ENCODE measurements at regions not wholly inside any gene's neighbourhood (a gene's known extent, or its start where the extent isn't known, plus 50 kb on each side); places are given as distances from the start of the nearest gene placed in this dataset.

DNA sequence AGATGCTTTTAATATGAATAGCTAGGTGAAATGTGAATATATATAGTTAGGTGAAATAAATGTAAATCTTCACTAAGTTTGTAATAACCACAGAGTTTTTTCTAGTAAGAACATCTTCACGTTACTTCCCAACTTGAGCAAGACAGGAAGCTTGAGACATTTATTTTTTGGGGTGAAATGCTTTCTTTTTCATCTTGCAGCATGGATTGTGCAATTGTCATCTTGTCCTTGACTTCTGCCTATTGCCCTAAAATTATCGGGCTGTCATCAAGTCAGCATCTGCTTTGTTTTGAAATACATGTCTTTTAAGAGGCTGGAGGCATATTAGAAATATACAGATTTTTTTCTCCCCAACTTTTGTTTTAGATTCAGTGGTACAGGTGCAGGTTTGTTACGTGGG is 433.9 kb downstream of the PCNX1 start:
- no peak overlapping the region for H3K4me3 ChIP-seq
- no peaks in the 10 kb centered on the region for H3K27me3 ChIP-seq
- TF ChIP-seq, protein P1, sequence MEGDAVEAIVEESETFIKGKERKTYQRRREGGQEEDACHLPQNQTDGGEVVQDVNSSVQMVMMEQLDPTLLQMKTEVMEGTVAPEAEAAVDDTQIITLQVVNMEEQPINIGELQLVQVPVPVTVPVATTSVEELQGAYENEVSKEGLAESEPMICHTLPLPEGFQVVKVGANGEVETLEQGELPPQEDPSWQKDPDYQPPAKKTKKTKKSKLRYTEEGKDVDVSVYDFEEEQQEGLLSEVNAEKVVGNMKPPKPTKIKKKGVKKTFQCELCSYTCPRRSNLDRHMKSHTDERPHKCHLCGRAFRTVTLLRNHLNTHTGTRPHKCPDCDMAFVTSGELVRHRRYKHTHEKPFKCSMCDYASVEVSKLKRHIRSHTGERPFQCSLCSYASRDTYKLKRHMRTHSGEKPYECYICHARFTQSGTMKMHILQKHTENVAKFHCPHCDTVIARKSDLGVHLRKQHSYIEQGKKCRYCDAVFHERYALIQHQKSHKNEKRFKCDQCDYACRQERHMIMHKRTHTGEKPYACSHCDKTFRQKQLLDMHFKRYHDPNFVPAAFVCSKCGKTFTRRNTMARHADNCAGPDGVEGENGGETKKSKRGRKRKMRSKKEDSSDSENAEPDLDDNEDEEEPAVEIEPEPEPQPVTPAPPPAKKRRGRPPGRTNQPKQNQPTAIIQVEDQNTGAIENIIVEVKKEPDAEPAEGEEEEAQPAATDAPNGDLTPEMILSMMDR (IDR thresholded peaks at IDR 0.05): no peak
- no peaks in the 10 kb centered on the region for H3K36me3 ChIP-seq
- ATAC-seq (no peak), DNase-seq (no peak)
- intact Hi-C loops (cut with DNase I): no loop called here
- H3K4me1 ChIP-seq: peaks cover 22% of the 10 kb centered on the region
- H3K9me3 ChIP-seq: no peaks in the 10 kb centered on the region
- H3K27ac ChIP-seq: no peak overlapping the region

DNA sequence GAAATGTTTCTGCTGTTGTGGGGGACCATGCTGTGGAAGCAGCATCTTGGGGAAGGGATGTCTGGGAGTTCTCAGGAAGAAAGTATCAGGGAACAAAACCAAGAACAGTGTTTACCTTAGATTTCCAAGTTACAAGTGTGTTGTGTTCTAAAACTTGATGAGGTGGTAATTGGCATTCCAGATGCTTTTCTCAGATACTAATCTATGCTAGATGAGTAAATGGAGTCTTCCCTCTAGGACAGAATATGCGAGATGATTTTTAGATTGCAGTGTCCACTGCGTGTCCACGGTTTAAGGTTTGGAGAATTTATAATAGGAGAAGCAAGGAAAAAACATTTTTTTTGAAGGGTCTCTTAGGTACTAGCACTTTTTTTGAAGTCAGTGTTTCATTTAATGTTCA is 436.5 kb downstream of the PCNX1 start:
- no peaks in the 10 kb centered on the region for H3K9me3 ChIP-seq
- intact Hi-C loops (cut with DNase I): no loop called here
- no peaks in the 10 kb centered on the region for H3K36me3 ChIP-seq
- peaks cover 22% of the 10 kb centered on the region for H3K4me1 ChIP-seq
- no peaks in the 10 kb centered on the region for H3K27me3 ChIP-seq
- H3K27ac ChIP-seq: no peak overlapping the region
- TF ChIP-seq, protein P1 (IDR thresholded peaks at IDR 0.05): no peak
- DNase-seq (no peak), ATAC-seq (no peak)
- no peak overlapping the region for H3K4me3 ChIP-seq

DNA sequence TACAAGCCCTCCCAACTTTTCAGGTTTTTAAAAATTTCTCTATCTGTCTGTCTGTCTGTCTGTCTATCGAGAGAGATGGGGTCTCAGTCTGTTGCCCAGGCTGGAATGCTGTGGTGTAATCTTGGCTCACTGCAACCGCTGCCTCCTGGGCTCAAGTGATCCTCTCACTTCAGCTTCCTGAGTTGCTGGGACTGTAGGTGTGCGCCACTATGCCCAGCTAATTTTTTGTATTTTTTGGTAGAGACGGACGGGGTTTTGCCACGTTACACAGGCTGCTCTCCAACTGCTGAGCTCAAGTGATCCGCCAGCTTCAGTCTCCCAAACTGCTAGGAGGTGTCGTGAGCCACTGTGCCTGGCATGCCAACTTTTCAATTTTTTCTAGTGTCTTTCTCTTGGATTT is 437.2 kb downstream of the PCNX1 start:
- no peaks in the 10 kb centered on the region for H3K9me3 ChIP-seq
- ATAC-seq: peak; percentile 53
- no peaks in the 10 kb centered on the region for H3K36me3 ChIP-seq
- TF ChIP-seq, protein P1 (IDR thresholded peaks at IDR 0.05): no peak
- peaks cover 19% of the 10 kb centered on the region for H3K4me1 ChIP-seq
- no peak for DNase-seq
- no peaks in the 10 kb centered on the region for H3K27me3 ChIP-seq
- intact Hi-C loops (cut with DNase I): no loop called here
- H3K27ac ChIP-seq: no peak overlapping the region
- no peak overlapping the region for H3K4me3 ChIP-seq

DNA sequence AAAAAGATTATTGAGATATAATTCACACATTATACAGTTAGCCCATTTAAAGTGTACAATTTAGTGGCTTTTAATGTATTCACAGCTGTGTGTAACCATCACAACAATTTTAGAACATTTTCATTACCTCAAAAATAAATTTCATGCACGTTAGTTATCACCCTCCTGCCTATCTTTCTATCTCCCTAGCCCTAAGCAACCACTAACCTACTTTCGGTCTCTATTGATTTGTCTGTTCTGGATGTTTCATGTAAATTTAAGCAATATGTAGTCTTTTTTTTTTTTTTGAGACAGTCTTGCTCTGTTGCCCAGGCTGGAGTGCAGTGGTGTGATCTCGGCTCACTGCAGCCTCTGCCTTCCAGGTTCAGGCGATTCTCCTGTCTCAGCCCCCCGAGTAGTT is 439.4 kb downstream of the PCNX1 start:
- Histone ChIP-seq H3K27me3 (no peaks in the 10 kb centered on the region), H3K4me3 (no peak overlapping the region), H3K4me1 (peaks cover 7% of the 10 kb centered on the region), H3K9me3 (no peaks in the 10 kb centered on the region), H3K36me3 (no peaks in the 10 kb centered on the region), H3K27ac (no peak overlapping the region)
- ATAC-seq: no peak
- intact Hi-C loops (cut with DNase I): no loop called here
- TF ChIP-seq, protein P1 (IDR thresholded peaks at IDR 0.05): no peak
- no peak for DNase-seq

DNA sequence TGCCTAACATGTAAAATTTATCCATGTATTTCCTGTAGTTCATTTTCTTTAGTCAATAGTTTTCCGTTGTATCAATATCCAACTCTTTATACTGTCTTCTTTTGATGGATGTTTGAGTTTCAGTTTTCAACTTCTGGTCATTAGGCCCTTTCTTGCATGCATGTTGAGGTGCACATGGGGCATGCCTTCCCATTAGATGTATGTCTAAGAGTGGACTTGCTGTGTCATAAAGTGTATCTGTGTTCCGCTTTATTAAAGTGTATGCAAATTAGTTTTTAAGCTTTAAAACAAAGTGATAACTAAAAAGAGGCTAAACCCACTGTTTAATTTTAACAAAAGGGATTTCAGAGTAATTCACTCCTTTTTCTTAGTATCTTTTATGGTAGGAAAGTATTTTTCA is 441.1 kb downstream of the PCNX1 start:
- ATAC-seq: no peak

DNA sequence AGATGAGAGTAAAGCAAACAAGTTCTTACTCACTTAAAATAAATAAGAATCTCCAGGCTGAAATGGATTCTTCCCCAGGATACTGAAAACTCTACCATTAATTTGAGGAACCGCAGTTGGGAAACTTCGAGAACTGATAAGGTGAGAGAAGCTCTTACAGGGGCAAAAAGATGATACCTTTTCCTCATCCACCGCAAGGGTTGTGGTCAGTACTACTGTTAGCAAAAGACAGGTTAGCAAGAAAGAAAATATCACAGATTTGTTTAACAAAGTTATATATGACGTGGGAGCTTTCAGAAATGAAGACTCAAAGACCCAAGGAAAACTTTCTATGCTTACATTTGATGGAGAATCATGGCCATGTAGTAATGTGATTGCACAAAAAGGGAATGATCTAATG is 441.6 kb downstream of the PCNX1 start:
- no peaks in the 10 kb centered on the region for H3K9me3 ChIP-seq
- intact Hi-C loops (cut with DNase I): no loop called here
- H3K36me3 ChIP-seq: no peaks in the 10 kb centered on the region
- no peak overlapping the region for H3K4me3 ChIP-seq
- no peak for ATAC-seq
- no peak for DNase-seq
- H3K4me1 ChIP-seq: peaks cover 3% of the 10 kb centered on the region
- TF ChIP-seq, protein P1 (IDR thresholded peaks at IDR 0.05): no peak
- H3K27me3 ChIP-seq: no peaks in the 10 kb centered on the region
- H3K27ac ChIP-seq: no peak overlapping the region

More for the DNA sequence above, 441.1 kb downstream of the PCNX1 start:
- no peaks in the 10 kb centered on the region for H3K27me3 ChIP-seq
- no peak overlapping the region for H3K4me3 ChIP-seq
- H3K9me3 ChIP-seq: no peaks in the 10 kb centered on the region
- TF ChIP-seq, protein P1 (IDR thresholded peaks at IDR 0.05): no peak
- H3K4me1 ChIP-seq: peaks cover 7% of the 10 kb centered on the region
- intact Hi-C loops (cut with DNase I): no loop called here
- no peaks in the 10 kb centered on the region for H3K36me3 ChIP-seq
- H3K27ac ChIP-seq: no peak overlapping the region
- no peak for DNase-seq

Data from upper lobe of right lung (tissue), 1 donor.